Peyer's patch (tissue), 4 donors: ENCODE measurements at regions not wholly inside any gene's neighbourhood (a gene's known extent, or its start where the extent isn't known, plus 50 kb on each side); places are given as distances from the start of the nearest gene placed in this dataset.

ENCODE experiments used
- POLR2A ChIP-seq, 2 donors: fragments of 450-650 bp; IDR thresholded peaks; one replicate each; pipeline ENCODE4 v1.5.1; 2017; ENCODE audit warnings: antibody characterized with exemption in 2 of 2, mild to moderate bottlenecking in 2 of 2, moderate library complexity in 2 of 2
- TF ChIP-seq, protein P1 (sequence below), 6 experiments: fragments of 450-650 bp in 4 of 6; fragments of 200-600 bp in 2 of 6; sonication (generic) in 1 of 6; IDR thresholded peaks; one replicate each; pipeline ENCODE4 v1.5.1; 2017 to 2019; ENCODE audit warnings: antibody characterized with exemption in 6 of 6, mild to moderate bottlenecking in 3 of 6, moderate library complexity in 1 of 6

DNA sequence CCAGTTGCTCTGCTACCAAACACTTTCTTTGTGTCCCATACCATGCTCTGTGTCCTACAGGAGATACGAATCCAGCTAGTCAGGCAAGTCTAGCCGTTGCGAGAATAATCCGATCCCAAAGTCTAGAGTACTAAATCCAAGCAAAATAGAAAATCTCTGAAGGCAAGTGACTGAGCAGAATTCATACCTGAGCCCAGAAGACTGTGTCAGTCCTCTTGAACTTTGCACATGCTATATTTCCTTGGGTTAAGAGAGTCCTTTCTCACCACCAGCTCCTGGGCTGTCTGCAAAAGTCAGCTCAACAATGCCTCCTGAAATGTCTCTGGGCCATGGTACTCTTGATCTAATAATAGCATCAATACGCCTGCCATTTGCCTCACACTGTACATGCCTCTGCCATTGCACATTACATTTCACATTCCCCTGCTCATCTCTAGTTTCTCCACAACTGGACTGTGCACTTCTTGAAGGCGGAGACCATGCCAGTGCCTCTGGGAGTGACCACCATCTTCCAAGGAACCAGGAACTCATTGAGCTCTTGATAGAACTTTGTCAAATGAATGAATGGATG, 265.8 kb upstream of the ID2 start:
- TF ChIP-seq, protein P1, sequence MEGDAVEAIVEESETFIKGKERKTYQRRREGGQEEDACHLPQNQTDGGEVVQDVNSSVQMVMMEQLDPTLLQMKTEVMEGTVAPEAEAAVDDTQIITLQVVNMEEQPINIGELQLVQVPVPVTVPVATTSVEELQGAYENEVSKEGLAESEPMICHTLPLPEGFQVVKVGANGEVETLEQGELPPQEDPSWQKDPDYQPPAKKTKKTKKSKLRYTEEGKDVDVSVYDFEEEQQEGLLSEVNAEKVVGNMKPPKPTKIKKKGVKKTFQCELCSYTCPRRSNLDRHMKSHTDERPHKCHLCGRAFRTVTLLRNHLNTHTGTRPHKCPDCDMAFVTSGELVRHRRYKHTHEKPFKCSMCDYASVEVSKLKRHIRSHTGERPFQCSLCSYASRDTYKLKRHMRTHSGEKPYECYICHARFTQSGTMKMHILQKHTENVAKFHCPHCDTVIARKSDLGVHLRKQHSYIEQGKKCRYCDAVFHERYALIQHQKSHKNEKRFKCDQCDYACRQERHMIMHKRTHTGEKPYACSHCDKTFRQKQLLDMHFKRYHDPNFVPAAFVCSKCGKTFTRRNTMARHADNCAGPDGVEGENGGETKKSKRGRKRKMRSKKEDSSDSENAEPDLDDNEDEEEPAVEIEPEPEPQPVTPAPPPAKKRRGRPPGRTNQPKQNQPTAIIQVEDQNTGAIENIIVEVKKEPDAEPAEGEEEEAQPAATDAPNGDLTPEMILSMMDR (IDR thresholded peaks at IDR 0.05), result no peak
- TF ChIP-seq POLR2A (IDR thresholded peaks at IDR 0.05), result no peak
